Left ventricle myocardium inferior (tissue), 1 donor: ENCODE measurements at regions not wholly inside any gene's neighbourhood (a gene's known extent, or its start where the extent isn't known, plus 50 kb on each side); places are given as distances from the start of the nearest gene placed in this dataset.

Experiments used
- DNase-seq: peaks from one replicate; pipeline ENCODE4 v3.0.0-alpha.2; 2020
- H3K27ac ChIP-seq: fragments of 200-600 bp; replicated peaks from 2 replicates; pipeline ENCODE4 v1.8.0; 2021
- H3K27me3 ChIP-seq: fragments of 200-600 bp; 2 replicates; pipeline ENCODE4 v1.8.0; 2021; ENCODE audit warnings: low read depth
- H3K36me3 ChIP-seq: fragments of 200-600 bp; 2 replicates; pipeline ENCODE4 v1.8.0; 2021
- H3K4me1 ChIP-seq: fragments of 200-600 bp; 2 replicates; pipeline ENCODE4 v1.8.0; 2021
- H3K4me3 ChIP-seq: fragments of 200-600 bp; 2 replicates; pipeline ENCODE4 v1.8.0; 2021; ENCODE audit warnings: mild to moderate bottlenecking, moderate library complexity
- H3K9me3 ChIP-seq: fragments of 200-600 bp; replicated peaks from 2 replicates; pipeline ENCODE4 v1.8.0; 2021
- CTCF ChIP-seq: fragments of 200-600 bp; IDR thresholded peaks from 2 replicates; pipeline ENCODE4 v1.8.0; 2021; ENCODE audit warnings: antibody characterized with exemption, mild to moderate bottlenecking, borderline replicate concordance
- intact Hi-C: fragments of 100-400 bp; cut with micrococcal nuclease; formaldehyde crosslinking; loops from one replicate; pipeline ENCODE4 v1.11.0; 2022
- donor health status: DM: no; HTN: yes; CAD: no; lungs with severe emphysema.

DNA sequence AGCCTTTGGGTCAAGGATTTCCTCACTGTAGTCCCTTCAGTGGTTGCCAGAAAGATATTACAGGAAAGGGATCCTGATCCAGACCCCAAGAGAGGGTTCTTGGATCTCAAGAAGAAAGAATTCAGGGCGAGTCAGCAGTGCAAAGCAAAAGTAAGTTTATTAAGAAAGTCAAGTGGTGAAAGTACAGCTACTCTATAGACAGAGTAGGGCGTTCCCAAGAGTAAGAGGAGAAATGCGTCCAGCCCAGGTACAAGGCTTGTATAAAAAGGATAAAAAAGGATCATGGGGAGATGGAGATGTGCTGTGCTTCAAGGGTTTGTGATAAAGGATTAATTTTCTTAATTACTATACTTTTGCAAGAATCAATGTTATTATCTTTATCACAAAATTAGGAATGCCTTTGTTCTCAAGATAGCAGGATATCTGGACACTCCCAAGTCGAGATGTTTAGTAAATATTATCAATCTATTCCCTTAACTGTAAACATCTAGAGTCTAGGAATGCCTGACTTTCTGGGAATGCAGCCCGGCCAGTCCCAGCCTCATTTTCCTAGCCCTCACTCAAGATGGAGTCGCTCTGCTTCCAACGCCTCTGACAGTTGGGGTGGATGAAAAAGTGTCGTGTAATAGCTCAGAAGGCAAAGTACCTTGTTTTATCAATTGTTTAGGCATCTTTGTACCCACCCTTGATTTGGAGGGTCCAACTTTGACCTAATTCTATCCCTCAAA lies 360.7 kb downstream of the GPM6A start:
- Histone ChIP-seq H3K9me3 (peaks cover 26% of the 10 kb centered on the region), H3K4me3 (no peak overlapping the region), H3K4me1 (no peaks in the 10 kb centered on the region), H3K27ac (no peak overlapping the region), H3K27me3 (no peaks in the 10 kb centered on the region), H3K36me3 (no peaks in the 10 kb centered on the region)
- DNase-seq: no peak
- no peak for TF ChIP-seq CTCF
- intact Hi-C loops: no loop called here

- H3K4me3 ChIP-seq: no peak overlapping the region
- H3K36me3 ChIP-seq: no peaks in the 10 kb centered on the region
- H3K27me3 ChIP-seq: no peaks in the 10 kb centered on the region
- intact Hi-C loops: no loop called here
- no peak overlapping the region for H3K27ac ChIP-seq
- no peak for DNase-seq
- no peak for TF ChIP-seq CTCF
- peaks cover 26% of the 10 kb centered on the region for H3K9me3 ChIP-seq
- H3K4me1 ChIP-seq: no peaks in the 10 kb centered on the region
Observed at GRCh38 chr4:175453456-175453855, 358.6 kb downstream of the GPM6A start.

DNA sequence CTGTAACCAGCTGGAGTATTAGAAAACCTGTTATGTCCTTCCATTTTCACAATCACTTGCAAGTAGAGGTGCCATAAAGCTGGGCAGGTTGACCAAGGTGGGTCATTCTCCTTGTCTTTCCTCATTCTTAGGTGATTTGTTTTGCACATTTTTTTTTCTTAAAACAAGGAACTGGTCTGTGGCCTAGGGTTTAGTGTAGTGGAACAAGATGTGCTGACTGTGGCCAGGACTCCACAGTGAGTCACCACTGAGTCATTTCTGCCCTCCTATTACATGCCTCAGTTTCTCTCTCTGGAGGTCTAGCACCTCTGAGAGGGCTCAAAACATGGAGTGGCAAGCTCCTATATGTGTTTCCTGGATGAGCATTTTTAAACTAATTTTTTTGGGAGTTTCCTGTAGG lies 355.9 kb downstream of the GPM6A start:
- intact Hi-C loops: no loop called here
- no peak for TF ChIP-seq CTCF

DNA sequence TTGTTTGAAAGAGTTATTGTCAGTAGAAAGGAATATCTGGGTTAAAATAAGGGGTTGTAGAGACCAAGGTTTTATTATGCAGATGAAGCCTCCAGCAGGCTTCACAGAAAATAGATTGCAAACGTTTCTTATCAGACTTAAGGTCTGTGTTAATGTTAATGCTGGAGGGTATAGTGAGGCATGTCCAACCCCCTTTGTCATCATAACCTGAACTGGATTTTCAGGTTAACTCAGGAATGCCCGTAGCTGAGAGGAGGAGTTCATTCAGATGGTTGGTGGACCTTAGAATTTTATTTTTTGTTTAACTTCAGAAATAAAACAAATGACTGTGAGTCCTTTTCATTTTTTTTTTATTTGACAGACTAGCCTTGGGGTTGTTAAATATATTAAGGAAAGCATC lies 354.1 kb downstream of the GPM6A start:
- H3K9me3 ChIP-seq: peaks cover 26% of the 10 kb centered on the region
- no peak overlapping the region for H3K4me3 ChIP-seq
- no peak overlapping the region for H3K27ac ChIP-seq
- no peaks in the 10 kb centered on the region for H3K27me3 ChIP-seq
- H3K4me1 ChIP-seq: no peaks in the 10 kb centered on the region
- DNase-seq: no peak
- H3K36me3 ChIP-seq: no peaks in the 10 kb centered on the region
- TF ChIP-seq CTCF: no peak
- intact Hi-C loops: no loop called here

More for the DNA sequence above, 355.9 kb downstream of the GPM6A start:
- H3K27me3 ChIP-seq: no peaks in the 10 kb centered on the region
- H3K4me3 ChIP-seq: no peak overlapping the region
- H3K36me3 ChIP-seq: no peaks in the 10 kb centered on the region
- peaks cover 26% of the 10 kb centered on the region for H3K9me3 ChIP-seq
- no peak for DNase-seq
- H3K4me1 ChIP-seq: no peaks in the 10 kb centered on the region
- no peak overlapping the region for H3K27ac ChIP-seq

DNA sequence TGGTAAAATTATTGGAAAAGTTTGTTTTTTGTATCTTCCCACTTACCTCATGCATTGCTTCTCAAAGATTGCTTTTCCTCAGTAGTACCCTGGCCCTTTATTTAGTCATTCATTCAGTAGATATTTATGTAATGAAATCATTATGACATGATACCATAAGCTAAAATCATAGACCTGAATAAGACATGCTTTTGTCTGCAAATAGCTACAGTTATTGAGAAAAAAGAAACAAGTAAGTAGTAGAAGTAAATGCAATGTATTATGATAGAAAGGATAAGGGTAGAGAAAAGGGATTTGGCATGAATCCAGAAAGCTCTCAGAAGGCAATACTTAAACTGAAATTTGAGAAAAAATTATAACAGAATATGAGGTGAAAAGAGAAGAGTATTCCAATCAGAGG lies 352.5 kb downstream of the GPM6A start:
- Histone ChIP-seq H3K9me3 (peaks cover 19% of the 10 kb centered on the region), H3K4me1 (no peaks in the 10 kb centered on the region), H3K36me3 (no peaks in the 10 kb centered on the region), H3K27me3 (no peaks in the 10 kb centered on the region), H3K4me3 (no peak overlapping the region), H3K27ac (no peak overlapping the region)
- TF ChIP-seq CTCF: no peak
- intact Hi-C loops: no loop called here
- DNase-seq: no peak
